CD4-positive, alpha-beta T cell treated with Interleukin-1 beta for 1 hour (primary cell): ENCODE measurements at regions not wholly inside any gene's neighbourhood (a gene's known extent, or its start where the extent isn't known, plus 50 kb on each side); places are given as distances from the start of the nearest gene placed in this dataset.
"Not testable (repeated sequence)": the region's sequence is repeated elsewhere in the genome, so short reads cannot be mapped to it uniquely, and the experiment has no call there.

Source experiments
- DNase-seq, 2 donors: peaks; one replicate each; pipeline ENCODE4 v3.0.0-alpha.2; 2020 to 2022

- DNase-seq: no peak
Measured at GRCh38 chr6:139742671-139743070, 368.2 kb upstream of the CITED2 start.

- DNase-seq: no peak
Measured at GRCh38 chr6:139738801-139739455, 364.5 kb upstream of the CITED2 start.

- DNase-seq: no peak
Measured at GRCh38 chr6:139736325-139736906, 362.0 kb upstream of the CITED2 start.

GRCh38 chr6:139732451-139732850 lies 358.0 kb upstream of the CITED2 start:
- DNase-seq: no peak

GRCh38 chr6:139730340-139730974 lies 356.0 kb upstream of the CITED2 start:
- no peak for DNase-seq

- DNase-seq: no peak
Measured at GRCh38 chr6:139728876-139729427, 354.5 kb upstream of the CITED2 start.

- not testable (repeated sequence) for DNase-seq
Measured at GRCh38 chr6:139726272-139726671, 351.8 kb upstream of the CITED2 start.

- no peak for DNase-seq
Measured at GRCh38 chr6:139722530-139722929, 348.1 kb upstream of the CITED2 start.

- no peak for DNase-seq
Measured at GRCh38 chr6:139721954-139722353, 347.5 kb upstream of the CITED2 start.

GRCh38 chr6:139713900-139714506 lies 339.6 kb upstream of the CITED2 start:
- DNase-seq: no peak

GRCh38 chr6:139713424-139713823 lies 339.0 kb upstream of the CITED2 start:
- DNase-seq: no peak

- DNase-seq: no peak
Measured at GRCh38 chr6:139712830-139713229, 338.4 kb upstream of the CITED2 start.

- no peak for DNase-seq
Measured at GRCh38 chr6:139711804-139712585, 337.5 kb upstream of the CITED2 start.

GRCh38 chr6:139710556-139710955 lies 336.1 kb upstream of the CITED2 start:
- DNase-seq: no peak

- no peak for DNase-seq
Measured at GRCh38 chr6:139708337-139709199, 334.1 kb upstream of the CITED2 start.

GRCh38 chr6:139706912-139707311 lies 332.5 kb upstream of the CITED2 start:
- no peak for DNase-seq

- DNase-seq: no peak
Measured at GRCh38 chr6:139705284-139705683, 330.8 kb upstream of the CITED2 start.

- DNase-seq: no peak
Measured at GRCh38 chr6:139703780-139704179, 329.3 kb upstream of the CITED2 start.

GRCh38 chr6:139702706-139703105 lies 328.3 kb upstream of the CITED2 start:
- no peak for DNase-seq

GRCh38 chr6:139701695-139702094 lies 327.2 kb upstream of the CITED2 start:
- no peak for DNase-seq

GRCh38 chr6:139701003-139701402 lies 326.6 kb upstream of the CITED2 start:
- DNase-seq: no peak

- DNase-seq: no peak
Measured at GRCh38 chr6:139699911-139700310, 325.5 kb upstream of the CITED2 start.
